Stimulated activated CD4-positive, alpha-beta T cell treated with anti-CD3 and anti-CD28 coated beads, Interleukin-15, amount 100 ng/mL, for 1 hour (primary cell): ENCODE measurements at regions not wholly inside any gene's neighbourhood (a gene's known extent, or its start where the extent isn't known, plus 50 kb on each side); places are given as distances from the start of the nearest gene placed in this dataset.
"Not testable (repeated sequence)": the region's sequence is repeated elsewhere in the genome, so short reads cannot be mapped to it uniquely, and the experiment has no call there.

ENCODE experiments used
- DNase-seq, 2 donors: peaks; one replicate each; pipeline ENCODE4 v3.0.0-alpha.2; 2020; ENCODE audit warnings: low read depth in 1 of 2, low spot score in 1 of 2

GRCh38 chr1:3992103-3992556, 92.1 kb upstream of the C1orf174 start:
- no peak for DNase-seq

GRCh38 chr1:3992746-3993145, 92.7 kb upstream of the C1orf174 start:
- no peak for DNase-seq

- no peak for DNase-seq
These were observed 93.7 kb upstream of the C1orf174 start for GRCh38 chr1:3993619-3994375.

- DNase-seq: no peak
These were observed 95.2 kb upstream of the C1orf174 start for GRCh38 chr1:3995141-3995780.

GRCh38 chr1:3996846-3997705, 97.0 kb upstream of the C1orf174 start:
- DNase-seq: no peak

GRCh38 chr1:3998086-3998485, 98.0 kb upstream of the C1orf174 start:
- DNase-seq: no peak

GRCh38 chr1:3999514-3999913, 99.4 kb upstream of the C1orf174 start:
- DNase-seq: not testable (repeated sequence)

GRCh38 chr1:3999941-4000735, 100.1 kb upstream of the C1orf174 start:
- DNase-seq: no peak

- DNase-seq: no peak
These were observed 100.8 kb upstream of the C1orf174 start for GRCh38 chr1:4000811-4001251.

GRCh38 chr1:4001461-4001860, 101.4 kb upstream of the C1orf174 start:
- no peak for DNase-seq

- DNase-seq: no peak
These were observed 102.0 kb upstream of the C1orf174 start for GRCh38 chr1:4002061-4002521.

GRCh38 chr1:4002741-4003140, 102.7 kb upstream of the C1orf174 start:
- DNase-seq: no peak

GRCh38 chr1:4003846-4004505, 103.9 kb upstream of the C1orf174 start:
- no peak for DNase-seq

- no peak for DNase-seq
These were observed 104.8 kb upstream of the C1orf174 start for GRCh38 chr1:4004635-4005430.

- DNase-seq: no peak
These were observed 105.4 kb upstream of the C1orf174 start for GRCh38 chr1:4005431-4005830.

GRCh38 chr1:4006676-4007374, 106.8 kb upstream of the C1orf174 start:
- no peak for DNase-seq

- no peak for DNase-seq
These were observed 110.2 kb upstream of the C1orf174 start for GRCh38 chr1:4010284-4010683.

- no peak for DNase-seq
These were observed 110.9 kb upstream of the C1orf174 start for GRCh38 chr1:4010814-4011605.
